Kidney glomerular epithelial cell (primary cell): ENCODE measurements at regions not wholly inside any gene's neighbourhood (a gene's known extent, or its start where the extent isn't known, plus 50 kb on each side); places are given as distances from the start of the nearest gene placed in this dataset.
"Not testable (repeated sequence)": the region's sequence is repeated elsewhere in the genome, so short reads cannot be mapped to it uniquely, and the experiment has no call there.

ENCODE experiments used
- DNase-seq: peaks from one replicate; lab custom pipeline; 2025; lab: John Stamatoyannopoulos, UW

GRCh38 chr12:63040526-63041220 lies 105.7 kb upstream of the PPM1H start:
- DNase-seq = no peak

DNA sequence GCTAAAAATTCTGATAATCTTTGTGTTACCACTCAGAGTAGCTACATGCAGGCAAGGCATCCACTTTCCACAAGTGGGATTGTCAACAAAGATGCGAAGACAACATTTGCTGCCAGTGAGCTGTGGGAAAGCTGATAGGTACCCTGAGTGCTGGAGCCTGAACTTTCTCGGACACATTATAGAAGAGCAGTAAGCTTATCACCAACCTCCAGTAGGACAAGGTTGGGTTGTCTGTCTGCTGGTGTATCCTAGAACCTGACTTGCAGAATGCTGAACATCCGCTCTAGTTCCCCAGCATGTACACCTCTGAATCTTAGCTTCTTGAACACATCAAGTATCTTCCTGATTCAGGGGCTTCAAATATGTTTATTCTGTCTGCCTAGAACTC lies 103.8 kb upstream of the PPM1H start:
- DNase-seq = no peak

DNA sequence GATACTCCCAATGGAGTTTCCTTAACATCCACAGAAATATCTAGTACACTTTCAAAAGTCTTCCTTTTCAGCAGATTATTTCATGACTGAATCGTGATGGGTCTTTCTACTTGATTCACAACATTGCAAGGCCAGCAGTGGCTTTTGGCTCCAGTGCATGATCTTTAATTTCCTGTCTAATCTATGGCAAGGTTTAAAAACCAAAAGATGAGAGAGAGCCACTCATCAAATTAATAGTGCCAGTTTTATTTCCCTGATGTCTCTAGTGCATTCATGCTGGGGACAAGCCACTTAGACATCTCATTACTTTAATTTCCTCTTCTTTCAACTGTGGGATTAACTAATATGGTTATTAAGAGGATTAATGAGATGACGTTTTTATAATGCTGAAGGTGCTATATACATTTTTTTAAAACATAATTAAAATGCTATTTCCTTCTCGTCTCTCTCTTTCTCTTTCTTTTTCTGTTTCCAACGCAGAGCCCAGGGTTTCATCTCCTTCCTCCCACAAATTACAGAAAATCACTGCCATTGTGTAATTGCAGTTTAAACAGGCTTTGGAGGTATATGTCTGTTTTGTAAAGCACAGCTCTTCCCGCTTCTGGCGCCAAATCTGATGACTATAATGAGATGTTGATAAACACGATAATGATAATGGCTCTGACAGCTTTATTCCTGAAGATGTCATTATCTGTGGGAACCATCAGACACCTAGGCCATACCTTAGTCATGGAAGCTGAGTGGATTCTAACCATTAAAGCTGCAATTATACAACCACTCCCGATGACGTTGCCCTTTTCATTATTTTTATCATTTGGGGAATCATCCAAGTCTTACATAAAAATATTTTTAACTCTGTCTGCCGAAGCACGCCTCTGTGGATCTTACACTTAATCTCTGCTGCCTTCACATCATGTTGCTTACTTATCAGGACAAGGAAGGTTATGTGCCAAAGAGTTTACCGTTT lies 103.1 kb upstream of the PPM1H start:
- DNase-seq = no peak

DNA sequence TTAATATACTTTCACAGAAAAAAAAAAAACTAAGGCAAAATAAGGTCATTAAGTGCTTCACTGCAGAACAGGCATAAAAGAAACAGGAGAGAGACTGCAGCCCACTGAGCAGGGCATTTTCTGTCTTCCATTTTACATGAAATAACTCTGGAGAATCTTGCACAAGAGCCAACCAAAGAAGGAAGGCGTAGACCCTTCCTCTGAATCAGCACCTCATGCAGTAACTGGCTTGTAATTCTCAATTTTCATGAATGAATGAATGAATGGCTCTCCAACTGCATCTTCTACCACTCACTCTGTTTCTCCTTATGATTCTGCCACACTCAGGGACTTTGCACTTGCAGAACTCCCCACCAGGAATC lies 102.0 kb upstream of the PPM1H start:
- no peak for DNase-seq

GRCh38 chr12:63036216-63036973 lies 101.4 kb upstream of the PPM1H start:
- DNase-seq = no peak

DNA sequence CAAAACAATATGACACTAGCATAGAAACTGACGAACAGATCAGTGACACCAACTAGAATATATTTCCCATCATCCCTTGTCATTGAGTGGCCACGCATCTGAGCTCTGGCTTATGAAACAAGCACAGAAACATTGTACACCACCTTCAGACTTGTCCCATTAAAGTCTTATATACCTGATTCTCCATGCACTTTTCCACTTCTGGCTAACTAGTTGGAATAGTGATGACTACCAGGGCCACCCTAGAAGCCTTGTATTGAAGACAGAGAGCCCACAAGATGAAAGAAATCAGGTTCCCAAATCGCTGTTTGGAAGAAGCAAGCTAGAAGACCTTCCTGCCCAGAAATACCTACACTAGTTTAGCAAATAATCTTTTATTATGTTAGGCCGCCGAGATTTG lies 99.7 kb upstream of the PPM1H start:
- DNase-seq = no peak

GRCh38 chr12:63029676-63030075 lies 94.7 kb upstream of the PPM1H start:
- no peak for DNase-seq

- no peak for DNase-seq
These were observed 94.0 kb upstream of the PPM1H start for GRCh38 chr12:63028951-63029350.

DNA sequence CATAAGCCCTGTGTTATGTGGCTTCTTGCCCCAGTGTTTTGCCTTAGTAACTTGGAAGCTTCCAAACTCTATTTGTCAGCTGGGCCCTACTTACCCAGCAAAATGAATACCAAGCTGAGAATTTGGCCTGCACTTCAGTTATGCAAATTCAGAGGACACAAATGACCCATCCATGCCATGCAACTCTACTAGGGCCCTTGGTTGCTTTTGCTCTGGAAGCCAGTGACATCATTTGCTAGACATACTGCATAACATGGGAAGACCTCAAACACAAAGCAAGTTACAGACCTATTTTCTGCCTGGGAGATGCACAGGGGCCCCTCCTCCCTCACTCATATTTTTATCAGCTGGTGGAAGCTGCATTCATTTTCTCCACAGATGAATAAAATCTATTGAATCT lies 90.2 kb upstream of the PPM1H start:
- no peak for DNase-seq

- no peak for DNase-seq
These were observed 89.0 kb upstream of the PPM1H start for GRCh38 chr12:63023926-63024325.

GRCh38 chr12:63021116-63021515 lies 86.2 kb upstream of the PPM1H start:
- DNase-seq = no peak

GRCh38 chr12:63020269-63020668 lies 85.3 kb upstream of the PPM1H start:
- no peak for DNase-seq

DNA sequence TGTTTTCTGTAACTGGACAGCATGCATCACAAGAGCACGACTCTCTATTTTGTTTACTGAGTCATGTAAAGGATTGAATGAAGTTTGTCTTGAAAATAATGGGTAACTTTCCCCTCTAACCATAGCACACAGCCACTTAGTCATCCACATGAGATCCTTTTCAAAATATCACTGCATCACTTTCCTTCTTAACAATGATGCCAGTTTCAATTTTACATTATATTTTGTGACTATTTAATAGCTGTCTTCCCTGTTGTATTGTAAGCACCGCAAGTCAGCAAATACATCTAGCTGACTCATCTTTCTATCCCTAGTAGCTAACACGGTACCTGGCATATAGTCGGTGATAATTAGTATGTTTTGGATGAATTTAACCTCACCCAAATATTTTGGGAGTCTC lies 83.3 kb upstream of the PPM1H start:
- DNase-seq = no peak

DNA sequence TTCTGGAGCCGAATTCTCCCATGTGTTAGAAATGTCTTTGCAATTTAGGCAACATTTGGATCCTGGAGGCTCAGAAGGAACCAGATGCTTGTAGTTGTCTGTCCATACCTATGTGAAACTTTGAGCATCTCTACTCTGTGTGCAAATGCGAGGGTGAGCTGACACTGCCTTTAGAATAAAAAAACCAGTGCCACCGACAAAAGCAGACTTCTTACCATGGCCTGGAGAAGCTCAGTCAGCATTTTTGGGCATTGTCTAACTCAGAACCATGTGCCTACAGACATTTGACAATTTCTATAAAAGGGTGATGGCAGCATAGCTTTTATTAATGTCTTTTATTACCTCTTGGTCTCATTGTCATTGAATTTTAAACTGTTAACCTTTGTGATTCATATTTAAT lies 78.4 kb upstream of the PPM1H start:
- DNase-seq = no peak

- DNase-seq = no peak
These were observed 75.7 kb upstream of the PPM1H start for GRCh38 chr12:63010698-63011097.

DNA sequence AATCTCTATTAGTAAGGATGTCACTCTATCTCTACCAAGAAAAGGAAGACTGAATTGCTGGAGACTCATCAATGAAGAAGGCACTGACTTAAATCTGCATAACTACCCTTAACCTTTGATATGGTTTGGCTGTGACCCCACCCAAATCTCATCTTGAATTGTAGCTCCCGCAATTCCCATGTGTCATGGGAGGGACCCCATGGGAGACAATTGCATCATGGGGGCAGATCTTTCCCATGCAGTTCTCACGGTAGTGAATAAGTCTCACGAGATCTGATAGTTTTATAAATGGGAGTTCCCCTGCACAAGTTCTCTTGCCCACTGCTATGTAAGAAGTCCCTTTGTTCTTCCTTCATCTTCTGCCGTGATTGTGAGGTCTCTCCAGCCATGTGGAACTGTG lies 73.4 kb upstream of the PPM1H start:
- DNase-seq = no peak

GRCh38 chr12:63007726-63008125 lies 72.8 kb upstream of the PPM1H start:
- DNase-seq = no peak

GRCh38 chr12:63006536-63006935 lies 71.6 kb upstream of the PPM1H start:
- no peak for DNase-seq

GRCh38 chr12:63005382-63005781 lies 70.4 kb upstream of the PPM1H start:
- DNase-seq = no peak

DNA sequence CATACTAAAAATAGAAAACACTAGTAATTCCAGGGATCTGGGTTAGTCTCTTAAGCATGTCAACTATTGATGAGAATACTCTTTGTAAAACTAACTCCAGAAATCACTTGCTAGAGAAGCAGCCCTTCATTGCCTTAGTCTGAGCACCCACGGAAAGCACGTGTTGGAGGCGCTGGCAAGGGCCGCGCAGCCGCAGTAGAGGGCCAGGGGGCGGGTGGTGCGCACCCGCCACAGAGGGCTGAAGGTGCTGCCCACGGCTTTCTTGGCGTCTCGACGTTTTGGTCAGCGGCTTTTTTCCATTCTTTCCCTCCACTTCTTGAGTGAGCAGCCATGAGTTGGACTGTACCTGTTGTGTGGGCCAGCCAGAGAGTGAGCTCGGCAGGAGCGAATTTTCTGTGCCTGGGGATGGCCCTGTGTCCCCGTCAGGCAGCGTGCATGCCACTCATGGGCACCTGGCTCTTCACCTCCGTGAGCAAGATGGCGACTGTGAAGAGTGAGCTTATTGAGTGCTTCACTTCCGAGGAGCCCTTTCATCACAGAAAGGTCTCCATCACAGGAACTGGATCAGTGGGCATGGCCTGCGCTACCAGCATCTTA lies 68.4 kb upstream of the PPM1H start:
- no peak for DNase-seq

GRCh38 chr12:63002059-63002458 lies 67.1 kb upstream of the PPM1H start:
- DNase-seq = not testable (repeated sequence)

GRCh38 chr12:62998454-62998853 lies 63.5 kb upstream of the PPM1H start:
- no peak for DNase-seq
